GM06990 (cell line): ENCODE measurements at regions not wholly inside any gene's neighbourhood (a gene's known extent, or its start where the extent isn't known, plus 50 kb on each side); places are given as distances from the start of the nearest gene placed in this dataset.

Experiments
- DNase-seq: peaks from one replicate; pipeline ENCODE4 v3.0.0-alpha.2; 2011; ENCODE audit not compliant: insufficient read length; ENCODE audit errors: extremely low read depth
- H3K27me3 ChIP-seq: replicated peaks from 2 replicates; pipeline ENCODE4 v1.6.0; 2011; ENCODE audit warnings: low read length; ENCODE audit not compliant: control insufficient read depth, insufficient read depth
- H3K36me3 ChIP-seq: 2 replicates; pipeline ENCODE4 v1.5.1; 2011; ENCODE audit warnings: low read length; ENCODE audit not compliant: control insufficient read depth, insufficient read depth
- H3K4me3 ChIP-seq: replicated peaks from 2 replicates; pipeline ENCODE4 v1.5.1; 2011; ENCODE audit warnings: low read depth, mild to moderate bottlenecking, control low read depth, low read length
- TF ChIP-seq, protein P1 (sequence below): IDR thresholded peaks from 2 replicates; pipeline ENCODE4 v1.5.1; 2011; ENCODE audit warnings: low read length, control low read depth, mild to moderate bottlenecking, inconsistent platforms; ENCODE audit not compliant: insufficient read depth, poor library complexity, severe bottlenecking

- TF ChIP-seq, protein P1, sequence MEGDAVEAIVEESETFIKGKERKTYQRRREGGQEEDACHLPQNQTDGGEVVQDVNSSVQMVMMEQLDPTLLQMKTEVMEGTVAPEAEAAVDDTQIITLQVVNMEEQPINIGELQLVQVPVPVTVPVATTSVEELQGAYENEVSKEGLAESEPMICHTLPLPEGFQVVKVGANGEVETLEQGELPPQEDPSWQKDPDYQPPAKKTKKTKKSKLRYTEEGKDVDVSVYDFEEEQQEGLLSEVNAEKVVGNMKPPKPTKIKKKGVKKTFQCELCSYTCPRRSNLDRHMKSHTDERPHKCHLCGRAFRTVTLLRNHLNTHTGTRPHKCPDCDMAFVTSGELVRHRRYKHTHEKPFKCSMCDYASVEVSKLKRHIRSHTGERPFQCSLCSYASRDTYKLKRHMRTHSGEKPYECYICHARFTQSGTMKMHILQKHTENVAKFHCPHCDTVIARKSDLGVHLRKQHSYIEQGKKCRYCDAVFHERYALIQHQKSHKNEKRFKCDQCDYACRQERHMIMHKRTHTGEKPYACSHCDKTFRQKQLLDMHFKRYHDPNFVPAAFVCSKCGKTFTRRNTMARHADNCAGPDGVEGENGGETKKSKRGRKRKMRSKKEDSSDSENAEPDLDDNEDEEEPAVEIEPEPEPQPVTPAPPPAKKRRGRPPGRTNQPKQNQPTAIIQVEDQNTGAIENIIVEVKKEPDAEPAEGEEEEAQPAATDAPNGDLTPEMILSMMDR: no peak
- Histone ChIP-seq H3K4me3 (no peak overlapping the region), H3K36me3 (no peaks in the 10 kb centered on the region), H3K27me3 (no peaks in the 10 kb centered on the region)
- DNase-seq: no peak
Measured at GRCh38 chr16:5590416-5590815, 492.8 kb upstream of the EEF2KMT start.

GRCh38 chr16:5589812-5590373, 492.3 kb upstream of the EEF2KMT start:
- Histone ChIP-seq H3K27me3 (no peaks in the 10 kb centered on the region), H3K4me3 (no peak overlapping the region), H3K36me3 (no peaks in the 10 kb centered on the region)
- DNase-seq: no peak
- TF ChIP-seq, protein P1: no peak

- TF ChIP-seq, protein P1: no peak
- no peak for DNase-seq
- no peaks in the 10 kb centered on the region for H3K36me3 ChIP-seq
- H3K4me3 ChIP-seq: no peak overlapping the region
- no peaks in the 10 kb centered on the region for H3K27me3 ChIP-seq
Measured at GRCh38 chr16:5584109-5584508, 486.5 kb upstream of the EEF2KMT start.

- no peak for DNase-seq
- H3K36me3 ChIP-seq: no peaks in the 10 kb centered on the region
- H3K4me3 ChIP-seq: no peak overlapping the region
- H3K27me3 ChIP-seq: no peaks in the 10 kb centered on the region
- TF ChIP-seq, protein P1: no peak
Measured at GRCh38 chr16:5582529-5582928, 484.9 kb upstream of the EEF2KMT start.

- Histone ChIP-seq H3K36me3 (no peaks in the 10 kb centered on the region), H3K4me3 (no peak overlapping the region), H3K27me3 (no peaks in the 10 kb centered on the region)
- TF ChIP-seq, protein P1: no peak
- DNase-seq: no peak
Measured at GRCh38 chr16:5581908-5582307, 484.3 kb upstream of the EEF2KMT start.

GRCh38 chr16:5581428-5581827, 483.8 kb upstream of the EEF2KMT start:
- TF ChIP-seq, protein P1: no peak
- no peak for DNase-seq
- no peaks in the 10 kb centered on the region for H3K36me3 ChIP-seq
- no peaks in the 10 kb centered on the region for H3K27me3 ChIP-seq
- H3K4me3 ChIP-seq: no peak overlapping the region
